Mesodermal cell (in vitro differentiated cells): ENCODE measurements at regions not wholly inside any gene's neighbourhood (a gene's known extent, or its start where the extent isn't known, plus 50 kb on each side); places are given as distances from the start of the nearest gene placed in this dataset.

ENCODE experiments used
- H3K27ac ChIP-seq: 2 replicates; pipeline ENCODE4 v1.7.0; 2013; ENCODE audit warnings: mild to moderate bottlenecking, low read depth, low read length, moderate library complexity; ENCODE audit not compliant: severe bottlenecking
- H3K36me3 ChIP-seq: 2 replicates; pipeline ENCODE4 v1.7.1; 2013; ENCODE audit warnings: mild to moderate bottlenecking, low read length, moderate library complexity; ENCODE audit not compliant: control insufficient read depth, insufficient read depth
- H3K4me1 ChIP-seq: one replicate; pipeline ENCODE4 v1.7.1; 2013; ENCODE audit warnings: mild to moderate bottlenecking, low read length; ENCODE audit not compliant: insufficient read depth, control insufficient read depth, poor library complexity, severe bottlenecking
- H3K4me3 ChIP-seq: 2 replicates; pipeline ENCODE4 v1.7.0; 2013; ENCODE audit warnings: low read length, control low read depth, mild to moderate bottlenecking; ENCODE audit not compliant: insufficient read depth, poor library complexity, severe bottlenecking; ENCODE audit errors: extremely low read depth
- H3K9me3 ChIP-seq: 2 replicates; pipeline ENCODE4 v1.7.1; 2013; ENCODE audit warnings: mild to moderate bottlenecking, low read length, moderate library complexity; ENCODE audit not compliant: control insufficient read depth
- WGBS, 2 experiments: methylation state at CpG; one replicate each; pipeline ENCODE4 v1.1.5; 2013; ENCODE audit warnings: missing lambda C conversion rate in 2 of 2; ENCODE audit not compliant: insufficient coverage in 2 of 2; 5-methylcytosine and 5-hydroxymethylcytosine counted together

GRCh38 chr13:82947683-82948082, 934.6 kb downstream of the SLITRK1 start:
- Histone ChIP-seq H3K36me3 (no peaks in the 10 kb centered on the region), H3K4me3 (no peak overlapping the region), H3K27ac (no peak overlapping the region), H3K9me3 (no peaks in the 10 kb centered on the region), H3K4me1 (no peaks in the 10 kb centered on the region)

- Histone ChIP-seq H3K36me3 (no peaks in the 10 kb centered on the region), H3K27ac (no peak overlapping the region), H3K4me1 (no peaks in the 10 kb centered on the region), H3K9me3 (no peaks in the 10 kb centered on the region), H3K4me3 (no peak overlapping the region)
- no CpG with 5 or more reads among the region's 2 CpGs for WGBS, 2 experiments
Observed at GRCh38 chr13:82947191-82947621, 935.1 kb downstream of the SLITRK1 start.

GRCh38 chr13:82938644-82939043, 943.6 kb downstream of the SLITRK1 start:
- WGBS, 2 experiments: 93 to 99% methylated on average over 6 of the region's 6 CpGs
- Histone ChIP-seq H3K27ac (no peak overlapping the region), H3K36me3 (no peaks in the 10 kb centered on the region), H3K4me1 (no peaks in the 10 kb centered on the region), H3K9me3 (no peaks in the 10 kb centered on the region), H3K4me3 (no peak overlapping the region)

- no peak overlapping the region for H3K27ac ChIP-seq
- WGBS, 2 experiments: no CpG with 5 or more reads among the region's 2 CpGs
- H3K9me3 ChIP-seq: no peaks in the 10 kb centered on the region
- H3K4me1 ChIP-seq: no peaks in the 10 kb centered on the region
- H3K4me3 ChIP-seq: no peak overlapping the region
- H3K36me3 ChIP-seq: no peaks in the 10 kb centered on the region
Observed at GRCh38 chr13:82934000-82934399, 948.3 kb downstream of the SLITRK1 start.

- no peak overlapping the region for H3K27ac ChIP-seq
- no peaks in the 10 kb centered on the region for H3K36me3 ChIP-seq
- 90% methylated on average over 1 of the region's 4 CpGs; no CpG with 5 or more reads in 1 of the 2 experiments for WGBS, 2 experiments
- no peak overlapping the region for H3K4me3 ChIP-seq
- no peaks in the 10 kb centered on the region for H3K9me3 ChIP-seq
- no peaks in the 10 kb centered on the region for H3K4me1 ChIP-seq
Observed at GRCh38 chr13:82925114-82925513, 957.2 kb downstream of the SLITRK1 start.

- Histone ChIP-seq H3K27ac (no peak overlapping the region), H3K4me3 (no peak overlapping the region), H3K4me1 (no peaks in the 10 kb centered on the region), H3K9me3 (no peaks in the 10 kb centered on the region), H3K36me3 (no peaks in the 10 kb centered on the region)
- 60% methylated on average over 1 of the region's 2 CpGs; no CpG with 5 or more reads in 1 of the 2 experiments for WGBS, 2 experiments
Observed at GRCh38 chr13:82917984-82918383, 964.3 kb downstream of the SLITRK1 start.

GRCh38 chr13:82912564-82912963, 969.7 kb downstream of the SLITRK1 start:
- no peak overlapping the region for H3K27ac ChIP-seq
- no peaks in the 10 kb centered on the region for H3K36me3 ChIP-seq
- WGBS, 2 experiments: no CpG with 5 or more reads among the region's 3 CpGs
- H3K4me1 ChIP-seq: no peaks in the 10 kb centered on the region
- H3K9me3 ChIP-seq: no peaks in the 10 kb centered on the region
- H3K4me3 ChIP-seq: no peak overlapping the region

GRCh38 chr13:82905071-82905470, 977.2 kb downstream of the SLITRK1 start:
- H3K9me3 ChIP-seq: no peaks in the 10 kb centered on the region

GRCh38 chr13:82900453-82900852, 981.8 kb downstream of the SLITRK1 start:
- no peaks in the 10 kb centered on the region for H3K36me3 ChIP-seq
- no peak overlapping the region for H3K27ac ChIP-seq
- no peaks in the 10 kb centered on the region for H3K9me3 ChIP-seq
- no peak overlapping the region for H3K4me3 ChIP-seq
- no peaks in the 10 kb centered on the region for H3K4me1 ChIP-seq

More at GRCh38 chr13:82905071-82905470, 977.2 kb downstream of the SLITRK1 start:
- H3K4me3 ChIP-seq: no peak overlapping the region
- WGBS, 2 experiments: no CpG with 5 or more reads among the region's 2 CpGs
- H3K4me1 ChIP-seq: no peaks in the 10 kb centered on the region
- H3K36me3 ChIP-seq: no peaks in the 10 kb centered on the region
- no peak overlapping the region for H3K27ac ChIP-seq

- Histone ChIP-seq H3K4me3 (no peak overlapping the region), H3K4me1 (no peaks in the 10 kb centered on the region), H3K27ac (no peak overlapping the region)
Observed at GRCh38 chr13:82898586-82898985, 983.7 kb downstream of the SLITRK1 start.

GRCh38 chr13:82879921-82880320, 1002.4 kb downstream of the SLITRK1 start:
- H3K4me1 ChIP-seq: no peaks in the 10 kb centered on the region
- no peaks in the 10 kb centered on the region for H3K9me3 ChIP-seq
- no peak overlapping the region for H3K27ac ChIP-seq
- no peak overlapping the region for H3K4me3 ChIP-seq
- H3K36me3 ChIP-seq: no peaks in the 10 kb centered on the region
- 80% methylated on average over 1 of the region's 1 CpG; no CpG with 5 or more reads in 1 of the 2 experiments for WGBS, 2 experiments

More at GRCh38 chr13:82898586-82898985, 983.7 kb downstream of the SLITRK1 start:
- H3K36me3 ChIP-seq: no peaks in the 10 kb centered on the region
- WGBS, 2 experiments: 84 to 100% methylated on average over 3 of the region's 3 CpGs
- no peaks in the 10 kb centered on the region for H3K9me3 ChIP-seq

- H3K27ac ChIP-seq: no peak overlapping the region
- H3K36me3 ChIP-seq: no peaks in the 10 kb centered on the region
- H3K4me3 ChIP-seq: no peak overlapping the region
- H3K9me3 ChIP-seq: no peaks in the 10 kb centered on the region
- no peaks in the 10 kb centered on the region for H3K4me1 ChIP-seq
Observed at GRCh38 chr13:82878536-82878935, 1003.7 kb downstream of the SLITRK1 start.
